HCT116 (cell line): ENCODE measurements at regions not wholly inside any gene's neighbourhood (a gene's known extent, or its start where the extent isn't known, plus 50 kb on each side); places are given as distances from the start of the nearest gene placed in this dataset.

Source experiments
- ATAC-seq: fragments of 200-7000 bp; cut with Tn5 transposase; 2 replicates; pipeline ENCODE4 v1.9.1; 2020; ENCODE audit warnings: mild to moderate bottlenecking, moderate library complexity
- BruUV-seq: library from RNA; stranded (reverse); fragments of 400-500 nt; replicated peaks from 2 replicates; lab custom pipeline; 2021; lab: Mats Ljungman, UMichigan
- CTCF ChIA-PET: fragments of 300-600 bp; sonication (Branson Sonifier 250); formaldehyde crosslinking; loops from one replicate; lab custom pipeline; 2021; ENCODE audit warnings: antibody characterized with exemption; lab: Charles Lee
- POLR2A ChIA-PET: fragments of 300-600, 350-600 bp; sonication (Branson Sonifier 250); formaldehyde crosslinking; loops from one replicate; lab custom pipeline; 2021; ENCODE audit warnings: antibody characterized with exemption; lab: Charles Lee
- RAD21 ChIA-PET, 2 experiments: fragments of 300-600 bp; sonication (Branson Sonifier 250); formaldehyde crosslinking; loops; one replicate each; lab custom pipeline; 2023; ENCODE audit warnings: low total read pairs in 2 of 2; ENCODE audit not compliant: uncharacterized antibody in 2 of 2, unreplicated experiment in 2 of 2, low non-redundant PET in 1 of 2; lab: Charles Lee
- DNase-seq: peaks from one replicate; pipeline ENCODE4 v3.0.0-alpha.2; 2010; ENCODE audit warnings: low read depth, low spot score
- H2AFZ ChIP-seq: fragments of 200-600 bp; shearing (Covaris generic), sonication (generic); 2 replicates; pipeline ENCODE4 v1.6.1; 2017; ENCODE audit warnings: low read depth, mixed run types, mixed read lengths, antibody characterized with exemption, low read length; ENCODE audit not compliant: poor library complexity, severe bottlenecking
- H3K27ac ChIP-seq: 2 replicates; pipeline ENCODE4 v1.5.1; 2012; ENCODE audit warnings: low read depth, low read length
- H3K27me3 ChIP-seq: fragments of 200-600 bp; sonication (generic); 2 replicates; pipeline ENCODE4 v1.6.1; 2016; ENCODE audit warnings: mixed run types, low read length, mixed read lengths; ENCODE audit not compliant: insufficient read depth
- H3K36me3 ChIP-seq, 2 experiments: fragments of 200-500 bp in 1 of 2; fragments of 200-600 bp in 1 of 2; sonication (Bioruptor generic) in 1 of 2; sonication (generic) in 1 of 2; 2 replicates each; pipeline versions ENCODE4 v1.5.1 to v1.6.1; 2014 to 2016; ENCODE audit warnings: low read length in 2 of 2, inconsistent platforms in 1 of 2, mixed read lengths in 1 of 2, mixed run types in 1 of 2; ENCODE audit not compliant: insufficient read depth in 2 of 2, control insufficient read depth in 1 of 2
- H3K4me1 ChIP-seq, 2 experiments: fragments of 200-600 bp in 1 of 2; sonication (generic) in 1 of 2; 2 replicates each; pipeline versions ENCODE4 v1.5.1 to v1.6.1; 2012 to 2017; ENCODE audit warnings: low read length in 2 of 2, inconsistent platforms in 1 of 2, mild to moderate bottlenecking in 1 of 2, mixed read lengths in 1 of 2, mixed run types in 1 of 2, moderate library complexity in 1 of 2; ENCODE audit not compliant: insufficient read depth in 2 of 2, control insufficient read depth in 1 of 2
- H3K4me2 ChIP-seq: fragments of 200-600 bp; sonication (generic); 2 replicates; pipeline ENCODE4 v1.6.1; 2017; ENCODE audit warnings: mixed run types, low read length, mixed read lengths
- H3K4me3 ChIP-seq, 2 experiments: fragments of 200-600 bp in 1 of 2; sonication (generic) in 1 of 2; replicated peaks in 1 of 2; 2 replicates each; pipeline ENCODE4 v1.5.1; 2011 to 2016; ENCODE audit warnings: low read length in 2 of 2, control low read depth in 1 of 2, low read depth in 1 of 2, mild to moderate bottlenecking in 1 of 2, mixed read lengths in 1 of 2, mixed run types in 1 of 2
- H3K79me2 ChIP-seq: fragments of 200-600 bp; sonication (generic); 2 replicates; pipeline ENCODE4 v1.6.1; 2017; ENCODE audit warnings: mild to moderate bottlenecking, mixed run types, low read length, moderate library complexity, mixed read lengths; ENCODE audit not compliant: insufficient read depth
- H3K9ac ChIP-seq: fragments of 200-600 bp; sonication (generic); 2 replicates; pipeline ENCODE4 v1.6.1; 2016; ENCODE audit warnings: low read length, mixed read lengths
- H3K9me2 ChIP-seq: fragments of 200-600 bp; sonication (generic), shearing (Covaris generic); 2 replicates; pipeline ENCODE4 v1.6.1; 2017; ENCODE audit warnings: mixed run types, mild to moderate bottlenecking, moderate library complexity; ENCODE audit not compliant: insufficient read depth
- H3K9me3 ChIP-seq, 2 experiments: fragments of 200-500 bp in 1 of 2; fragments of 200-600 bp in 1 of 2; sonication (Bioruptor generic) in 1 of 2; sonication (generic) in 1 of 2; 2 replicates each; pipeline ENCODE4 v1.6.1; 2014 to 2017; ENCODE audit warnings: low read length in 2 of 2, mixed read lengths in 2 of 2, inconsistent platforms in 1 of 2, low read depth in 1 of 2, mild to moderate bottlenecking in 1 of 2, mixed run types in 1 of 2, moderate library complexity in 1 of 2; ENCODE audit not compliant: control insufficient read depth in 1 of 2, insufficient read depth in 1 of 2
- H4K20me1 ChIP-seq: fragments of 200-600 bp; sonication (generic), shearing (Covaris generic); 2 replicates; pipeline ENCODE4 v1.6.1; 2017; ENCODE audit warnings: mixed run types, mild to moderate bottlenecking, moderate library complexity; ENCODE audit not compliant: insufficient read depth
- CTCF ChIP-seq, 3 experiments: fragments of 200-600 bp in 1 of 3; sonication (generic) in 1 of 3; IDR thresholded peaks in 2 of 3; conservative IDR thresholded peaks in 1 of 3; 2 replicates each; pipeline ENCODE4 v1.5.1; 2012 to 2017; ENCODE audit warnings: low read depth in 2 of 3, low read length in 2 of 3, antibody characterized with exemption in 1 of 3, borderline replicate concordance in 1 of 3, control low read depth in 1 of 3, mild to moderate bottlenecking in 1 of 3, mixed read lengths in 1 of 3, mixed run types in 1 of 3, moderate library complexity in 1 of 3; ENCODE audit not compliant: insufficient read depth in 1 of 3
- ELF1 ChIP-seq: IDR thresholded peaks from 2 replicates; pipeline ENCODE4 v1.6.1; 2012; ENCODE audit warnings: low read depth, borderline replicate concordance
- EZH2phosphoT487 ChIP-seq: fragments of 200-600 bp; IDR thresholded peaks from 2 replicates; pipeline ENCODE4 v1.6.1; 2018; ENCODE audit warnings: antibody characterized with exemption, borderline replicate concordance
- FOSL1 ChIP-seq: IDR thresholded peaks from 2 replicates; pipeline ENCODE4 v1.6.1; 2012; ENCODE audit warnings: low read depth
- JUND ChIP-seq: IDR thresholded peaks from 2 replicates; pipeline ENCODE4 v1.6.1; 2012
- RAD21 ChIP-seq: IDR thresholded peaks from 2 replicates; pipeline ENCODE4 v1.6.1; 2012; ENCODE audit warnings: low read depth, mild to moderate bottlenecking
- SP1 ChIP-seq: IDR thresholded peaks from 2 replicates; pipeline ENCODE4 v1.6.1; 2012; ENCODE audit warnings: low read depth
- ZFX ChIP-seq: fragments of 450-650 bp; IDR thresholded peaks from 2 replicates; pipeline ENCODE4 v1.6.1; 2017
- ZNF274 ChIP-seq: fragments of 200-500 bp; sonication (Bioruptor generic); IDR thresholded peaks from 2 replicates; pipeline ENCODE4 v1.6.1; 2014; ENCODE audit warnings: mild to moderate bottlenecking, low read depth, low read length, inconsistent platforms
- intact Hi-C: fragments of 100-400 bp; cut with micrococcal nuclease; formaldehyde crosslinking; loops from 2 replicates; pipeline ENCODE4 v1.10.0; 2022
- TF ChIP-seq, protein P1 (sequence below): IDR thresholded peaks from 2 replicates; pipeline ENCODE4 v1.6.1; 2012
- TF ChIP-seq, protein P2 (sequence below): IDR thresholded peaks from 2 replicates; pipeline ENCODE4 v1.6.1; 2012; ENCODE audit warnings: low read depth
- TF ChIP-seq, protein P3 (sequence below): IDR thresholded peaks from 2 replicates; pipeline ENCODE4 v1.6.1; 2012

GRCh38 chr18:75854174-75854573 lies 426.7 kb upstream of the SMIM21 start:
- no peaks in the 10 kb centered on the region for H3K9me3 ChIP-seq
- peak; percentile 67 for ATAC-seq
- H3K27me3 ChIP-seq = no peaks in the 10 kb centered on the region; the same call in 1 of the 2 replicates
- H3K27ac ChIP-seq = no peak overlapping the region
- H3K4me3 ChIP-seq = no peak overlapping the region
- H3K36me3 ChIP-seq = no peaks in the 10 kb centered on the region
- POLR2A ChIA-PET = no interaction called here
- H4K20me1 ChIP-seq = no peaks in the 10 kb centered on the region
- H3K4me1 ChIP-seq = no peaks in the 10 kb centered on the region
- H2AFZ ChIP-seq = no peak overlapping the region
- CTCF ChIA-PET = interaction anchor here (0.6 kb wide), 1 partner anchor 25 kb away, joined by 3 read pairs; no protein-coding TSS in a partner anchor
- peak; percentile 26 for DNase-seq
- TF ChIP-seq RAD21 = peak; percentile 29; the same call in 1 of the 2 replicates
- TF ChIP-seq CTCF (IDR thresholded peaks at IDR 0.05 in 2 of 3, conservative IDR thresholded peaks at IDR 0.05 in 1 of 3; ENCODE audit: borderline replicate concordance in 1 of 3, insufficient read depth in 1 of 3, low read depth in 2 of 3, low read length in 2 of 3) = peak; percentile 29 to 82 (median 78); a peak in 5 of 6 replicates
- no peak for TF ChIP-seq JUND
- no peak for TF ChIP-seq EZH2phosphoT487
- H3K9me2 ChIP-seq = no peaks in the 10 kb centered on the region
- no peak overlapping the region for H3K4me2 ChIP-seq
- H3K79me2 ChIP-seq = no peaks in the 10 kb centered on the region
- RAD21 ChIA-PET = no interaction called here
- no TSS peak for BruUV-seq
- intact Hi-C loops = no loop called here
- H3K9ac ChIP-seq = no peak overlapping the region

DNA sequence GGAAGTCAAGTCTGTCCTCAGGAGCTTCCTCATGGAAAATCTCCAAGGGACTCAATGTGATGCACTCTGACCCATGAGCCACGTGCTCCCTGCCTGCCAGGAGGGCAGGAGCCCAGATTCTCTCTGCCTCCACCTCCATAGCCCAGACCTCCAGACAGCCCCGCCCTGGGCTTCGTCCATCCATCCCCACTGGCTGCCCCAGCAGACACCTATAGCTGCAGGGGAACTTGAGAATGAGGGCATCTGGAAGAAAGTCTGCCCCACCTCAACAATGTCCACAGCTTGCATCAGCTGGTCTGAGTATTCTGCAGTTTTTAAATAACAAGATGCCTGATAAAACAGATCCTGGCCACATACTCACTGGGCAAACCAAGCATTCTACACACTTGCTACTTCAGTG lies 418.8 kb upstream of the SMIM21 start:
- ChIA-PET POLR2A (no interaction called here), RAD21 (no interaction called here), CTCF (no interaction called here)
- Histone ChIP-seq H3K9me2 (no peaks in the 10 kb centered on the region), H3K79me2 (no peaks in the 10 kb centered on the region), H3K4me2 (no peak overlapping the region), H4K20me1 (no peaks in the 10 kb centered on the region), H2AFZ (no peak overlapping the region), H3K4me1 (no peaks in the 10 kb centered on the region; a peak in 1 of 4 replicates), H3K27me3 (no peaks in the 10 kb centered on the region), H3K4me3 (no peak overlapping the region), H3K9me3 (no peaks in the 10 kb centered on the region), H3K27ac (no peak overlapping the region), H3K36me3 (no peaks in the 10 kb centered on the region), H3K9ac (no peak overlapping the region)
- ATAC-seq (no peak), DNase-seq (no peak)
- no TSS peak for BruUV-seq
- intact Hi-C loops = no loop called here
- no peak for TF ChIP-seq FOSL1
- no peak for TF ChIP-seq RAD21
- no peak for TF ChIP-seq SP1
- no peak for TF ChIP-seq ZFX
- TF ChIP-seq ZNF274 = no peak
- TF ChIP-seq CTCF (IDR thresholded peaks at IDR 0.05 in 2 of 3, conservative IDR thresholded peaks at IDR 0.05 in 1 of 3; ENCODE audit: borderline replicate concordance in 1 of 3, insufficient read depth in 1 of 3, low read depth in 2 of 3, low read length in 2 of 3) = no peak
- TF ChIP-seq, protein P1, sequence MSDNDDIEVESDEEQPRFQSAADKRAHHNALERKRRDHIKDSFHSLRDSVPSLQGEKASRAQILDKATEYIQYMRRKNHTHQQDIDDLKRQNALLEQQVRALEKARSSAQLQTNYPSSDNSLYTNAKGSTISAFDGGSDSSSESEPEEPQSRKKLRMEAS = no peak
- TF ChIP-seq, protein P2, sequence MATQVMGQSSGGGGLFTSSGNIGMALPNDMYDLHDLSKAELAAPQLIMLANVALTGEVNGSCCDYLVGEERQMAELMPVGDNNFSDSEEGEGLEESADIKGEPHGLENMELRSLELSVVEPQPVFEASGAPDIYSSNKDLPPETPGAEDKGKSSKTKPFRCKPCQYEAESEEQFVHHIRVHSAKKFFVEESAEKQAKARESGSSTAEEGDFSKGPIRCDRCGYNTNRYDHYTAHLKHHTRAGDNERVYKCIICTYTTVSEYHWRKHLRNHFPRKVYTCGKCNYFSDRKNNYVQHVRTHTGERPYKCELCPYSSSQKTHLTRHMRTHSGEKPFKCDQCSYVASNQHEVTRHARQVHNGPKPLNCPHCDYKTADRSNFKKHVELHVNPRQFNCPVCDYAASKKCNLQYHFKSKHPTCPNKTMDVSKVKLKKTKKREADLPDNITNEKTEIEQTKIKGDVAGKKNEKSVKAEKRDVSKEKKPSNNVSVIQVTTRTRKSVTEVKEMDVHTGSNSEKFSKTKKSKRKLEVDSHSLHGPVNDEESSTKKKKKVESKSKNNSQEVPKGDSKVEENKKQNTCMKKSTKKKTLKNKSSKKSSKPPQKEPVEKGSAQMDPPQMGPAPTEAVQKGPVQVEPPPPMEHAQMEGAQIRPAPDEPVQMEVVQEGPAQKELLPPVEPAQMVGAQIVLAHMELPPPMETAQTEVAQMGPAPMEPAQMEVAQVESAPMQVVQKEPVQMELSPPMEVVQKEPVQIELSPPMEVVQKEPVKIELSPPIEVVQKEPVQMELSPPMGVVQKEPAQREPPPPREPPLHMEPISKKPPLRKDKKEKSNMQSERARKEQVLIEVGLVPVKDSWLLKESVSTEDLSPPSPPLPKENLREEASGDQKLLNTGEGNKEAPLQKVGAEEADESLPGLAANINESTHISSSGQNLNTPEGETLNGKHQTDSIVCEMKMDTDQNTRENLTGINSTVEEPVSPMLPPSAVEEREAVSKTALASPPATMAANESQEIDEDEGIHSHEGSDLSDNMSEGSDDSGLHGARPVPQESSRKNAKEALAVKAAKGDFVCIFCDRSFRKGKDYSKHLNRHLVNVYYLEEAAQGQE = no peak
- TF ChIP-seq ELF1 = no peak
- TF ChIP-seq, protein P3, sequence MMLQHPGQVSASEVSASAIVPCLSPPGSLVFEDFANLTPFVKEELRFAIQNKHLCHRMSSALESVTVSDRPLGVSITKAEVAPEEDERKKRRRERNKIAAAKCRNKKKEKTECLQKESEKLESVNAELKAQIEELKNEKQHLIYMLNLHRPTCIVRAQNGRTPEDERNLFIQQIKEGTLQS = no peak
